Stimulated activated naive CD8-positive, alpha-beta T cell treated with anti-CD3 and anti-CD28 coated beads, Interleukin-15, amount 100 ng/mL, for 72 hours (primary cell): ENCODE measurements at regions not wholly inside any gene's neighbourhood (a gene's known extent, or its start where the extent isn't known, plus 50 kb on each side); places are given as distances from the start of the nearest gene placed in this dataset.

Experiments used
- ATAC-seq: fragments of 150-1000 bp; cut with Tn5 transposase; 2 replicates; pipeline ENCODE4 v1.10.0; 2021; ENCODE audit warnings: mild to moderate bottlenecking, moderate library complexity
- DNase-seq, 2 donors: peaks; one replicate each; pipeline ENCODE4 v3.0.0; 2021 to 2022
- H3K27ac Mint-ChIP-seq, 2 donors: one replicate each; pipeline ENCODE4 v1.8.0; 2022; ENCODE audit warnings: mild to moderate bottlenecking in 2 of 2, mixed read lengths in 2 of 2, moderate library complexity in 2 of 2
- H3K27me3 Mint-ChIP-seq: one replicate; pipeline ENCODE4 v1.8.0; 2022; ENCODE audit warnings: mixed read lengths
- H3K4me1 Mint-ChIP-seq: one replicate; pipeline ENCODE4 v1.8.0; 2022; ENCODE audit warnings: mild to moderate bottlenecking, mixed read lengths
- H3K4me3 Mint-ChIP-seq, 2 donors: one replicate each; pipeline ENCODE4 v1.8.0; 2022; ENCODE audit warnings: mild to moderate bottlenecking in 2 of 2, mixed read lengths in 2 of 2, moderate library complexity in 1 of 2
- H3K9me3 Mint-ChIP-seq, 2 donors: one replicate each; pipeline ENCODE4 v1.8.0; 2022; ENCODE audit warnings: mixed read lengths in 2 of 2

DNA sequence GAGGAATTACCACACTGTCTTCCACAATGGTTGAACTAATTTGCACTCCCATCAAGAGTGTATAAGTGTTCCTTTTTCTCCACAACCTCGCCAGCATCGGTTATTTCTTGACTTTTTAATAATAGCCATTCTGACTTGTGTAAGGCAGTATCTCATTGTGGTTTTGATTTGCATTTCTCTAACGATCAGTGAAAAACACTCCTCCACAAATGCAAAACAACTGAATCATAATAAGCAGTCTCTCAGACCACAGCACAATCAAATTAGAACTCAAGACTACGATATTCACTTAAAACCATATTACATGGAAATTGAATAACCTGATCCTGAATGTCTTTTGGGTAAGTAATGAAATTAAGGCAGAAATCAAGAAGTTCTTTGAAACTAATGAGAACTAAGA lies 371.7 kb downstream of the CXXC4 start:
- Mint-ChIP-seq H3K9me3 (peaks cover 7 to 8% of the 10 kb centered on the region in 2 donors), H3K4me1 (no peaks in the 10 kb centered on the region), H3K4me3 (no peak overlapping the region), H3K27ac (no peak overlapping the region), H3K27me3 (no peaks in the 10 kb centered on the region)
- DNase-seq, result no peak
- no peak for ATAC-seq

DNA sequence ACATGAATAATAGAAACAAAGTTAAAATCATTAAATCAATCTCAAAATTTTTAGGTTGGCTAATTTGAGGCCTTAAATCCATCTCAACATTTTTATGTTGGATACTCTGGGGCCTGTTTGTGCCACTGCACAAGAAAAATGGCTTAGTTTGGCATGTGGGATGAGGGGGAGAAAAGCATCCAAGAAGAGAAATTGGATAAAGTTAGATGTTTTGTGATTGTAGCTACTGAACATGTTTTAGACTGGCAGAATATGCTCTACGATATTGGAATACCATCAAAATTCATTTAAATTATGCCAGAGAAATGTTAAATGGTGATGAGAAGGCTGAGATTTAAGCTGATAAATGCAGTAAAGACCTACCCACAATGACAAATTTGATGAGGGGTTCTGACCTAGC lies 376.9 kb downstream of the CXXC4 start:
- Mint-ChIP-seq H3K4me3 (no peak overlapping the region), H3K27me3 (no peaks in the 10 kb centered on the region), H3K9me3 (peaks cover 18 to 28% of the 10 kb centered on the region in 2 donors), H3K27ac (no peak overlapping the region), H3K4me1 (no peaks in the 10 kb centered on the region)
- DNase-seq, result no peak
- no peak for ATAC-seq

DNA sequence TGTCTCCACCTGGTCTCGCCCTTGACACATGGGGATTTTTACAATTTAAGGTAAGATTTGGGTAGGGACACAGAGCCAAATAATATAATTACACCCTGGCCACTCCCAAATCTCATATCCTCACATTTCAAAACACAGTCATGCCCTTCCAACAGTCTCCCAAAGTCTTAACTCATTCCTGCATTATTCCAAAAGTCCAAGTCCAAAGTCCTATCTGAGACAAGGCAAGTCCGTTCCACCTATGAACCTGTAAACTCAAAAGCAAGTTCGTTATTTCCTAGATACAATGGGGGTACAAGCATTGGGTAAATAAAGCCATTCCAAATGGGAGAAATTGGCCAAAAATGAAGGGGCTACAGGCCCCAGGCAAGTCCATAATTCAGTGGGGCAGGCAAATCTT lies 380.8 kb downstream of the CXXC4 start:
- Mint-ChIP-seq H3K27ac (no peak overlapping the region), H3K27me3 (no peaks in the 10 kb centered on the region), H3K9me3 (peaks cover 18 to 28% of the 10 kb centered on the region in 2 donors), H3K4me1 (no peaks in the 10 kb centered on the region), H3K4me3 (no peak overlapping the region)
- ATAC-seq (no peak), DNase-seq (no peak)

DNA sequence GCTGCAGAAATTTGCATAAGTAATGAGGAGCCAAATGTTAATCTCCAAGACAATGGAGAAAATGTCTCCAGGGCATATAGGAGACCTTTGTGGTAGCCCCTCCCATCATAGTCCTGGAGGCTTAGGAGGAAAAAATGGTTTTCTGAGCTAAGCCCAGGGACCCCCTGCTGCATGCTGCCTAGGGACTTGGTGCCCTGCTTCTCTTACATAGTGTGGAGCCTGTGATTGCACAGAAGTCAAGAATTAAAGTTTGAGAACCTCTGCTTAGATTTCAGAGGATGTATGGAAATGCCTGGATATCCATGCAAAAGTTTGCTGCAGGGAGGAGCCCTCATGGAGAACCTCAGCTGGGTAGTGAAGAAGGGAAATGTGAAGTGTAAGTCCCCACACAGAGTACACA lies 379.4 kb upstream of the TACR3 start:
- DNase-seq (no peak), ATAC-seq (no peak)
- Mint-ChIP-seq H3K9me3 (peaks cover 28 to 33% of the 10 kb centered on the region in 2 donors), H3K27ac (no peak overlapping the region), H3K4me1 (no peaks in the 10 kb centered on the region), H3K4me3 (no peak overlapping the region), H3K27me3 (no peaks in the 10 kb centered on the region)

DNA sequence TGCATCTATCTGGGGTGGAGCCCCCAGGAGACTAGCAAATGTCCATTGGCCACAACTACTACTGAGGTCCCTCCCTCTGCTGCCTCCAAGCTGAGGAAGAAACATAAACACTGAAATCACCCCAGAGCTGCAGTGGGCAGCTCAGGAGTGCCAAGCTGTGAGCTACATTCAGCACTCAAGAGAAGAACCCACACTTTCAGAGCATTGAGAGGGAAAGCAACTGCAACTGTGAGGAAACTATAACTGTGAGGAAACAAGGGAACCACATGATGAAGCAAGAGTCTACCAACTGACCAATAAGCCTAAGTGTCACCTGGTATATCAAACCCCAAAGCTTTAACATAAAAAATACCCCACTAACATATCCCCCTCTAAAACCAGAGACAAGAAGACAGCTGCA lies 373.5 kb upstream of the TACR3 start:
- Mint-ChIP-seq H3K9me3 (peaks cover 15 to 16% of the 10 kb centered on the region in 2 donors), H3K4me3 (no peak overlapping the region), H3K27me3 (no peaks in the 10 kb centered on the region), H3K4me1 (no peaks in the 10 kb centered on the region), H3K27ac (no peak overlapping the region)
- ATAC-seq (no peak), DNase-seq (no peak)

DNA sequence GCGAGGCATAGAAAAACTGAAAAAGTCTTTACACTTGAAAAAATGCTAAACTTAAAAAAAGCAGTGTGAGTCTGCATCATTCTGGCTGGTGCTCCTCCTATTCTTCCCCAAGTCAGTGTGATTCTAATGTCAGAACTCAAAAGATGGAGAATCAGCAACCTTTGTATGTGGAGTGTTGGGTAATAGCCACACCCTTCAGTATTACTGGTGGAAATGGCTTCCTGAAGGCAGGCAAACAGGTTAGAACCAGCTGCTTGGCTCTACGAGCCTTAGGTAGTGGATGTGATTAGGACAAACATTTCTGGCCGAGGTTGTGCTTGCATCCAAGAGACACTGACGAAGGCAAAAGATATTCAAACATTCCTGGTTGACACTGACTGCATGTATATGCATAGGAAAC lies 353.4 kb upstream of the TACR3 start:
- H3K4me3 Mint-ChIP-seq, result no peak overlapping the region
- no peaks in the 10 kb centered on the region for H3K27me3 Mint-ChIP-seq
- ATAC-seq (no peak), DNase-seq (no peak)
- no peak overlapping the region for H3K27ac Mint-ChIP-seq
- H3K9me3 Mint-ChIP-seq, result no peaks in the 10 kb centered on the region
- no peaks in the 10 kb centered on the region for H3K4me1 Mint-ChIP-seq

DNA sequence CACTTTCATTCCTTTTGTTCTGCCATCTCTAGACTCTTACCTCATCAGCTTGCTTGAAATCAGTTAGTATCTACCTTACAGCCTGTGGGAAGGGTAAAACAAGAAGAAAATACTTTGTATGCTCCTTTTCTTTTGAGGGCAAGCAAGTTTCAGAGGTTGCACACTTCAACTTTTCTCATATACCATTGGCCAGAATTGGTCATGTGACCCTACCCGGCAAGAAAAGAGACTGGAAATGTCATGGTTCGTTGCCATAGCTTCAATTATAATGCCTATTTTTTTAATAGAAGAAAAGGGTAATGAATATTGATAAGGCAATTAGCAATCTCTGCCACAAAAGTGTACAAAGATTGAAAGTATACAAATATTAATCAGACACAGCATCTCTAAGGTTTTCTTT lies 346.7 kb upstream of the TACR3 start:
- ATAC-seq (no peak), DNase-seq (no peak)
- H3K27me3 Mint-ChIP-seq, result no peaks in the 10 kb centered on the region
- H3K9me3 Mint-ChIP-seq, result no peaks in the 10 kb centered on the region
- no peaks in the 10 kb centered on the region for H3K4me1 Mint-ChIP-seq
- no peak overlapping the region for H3K4me3 Mint-ChIP-seq
- H3K27ac Mint-ChIP-seq, result no peak overlapping the region

DNA sequence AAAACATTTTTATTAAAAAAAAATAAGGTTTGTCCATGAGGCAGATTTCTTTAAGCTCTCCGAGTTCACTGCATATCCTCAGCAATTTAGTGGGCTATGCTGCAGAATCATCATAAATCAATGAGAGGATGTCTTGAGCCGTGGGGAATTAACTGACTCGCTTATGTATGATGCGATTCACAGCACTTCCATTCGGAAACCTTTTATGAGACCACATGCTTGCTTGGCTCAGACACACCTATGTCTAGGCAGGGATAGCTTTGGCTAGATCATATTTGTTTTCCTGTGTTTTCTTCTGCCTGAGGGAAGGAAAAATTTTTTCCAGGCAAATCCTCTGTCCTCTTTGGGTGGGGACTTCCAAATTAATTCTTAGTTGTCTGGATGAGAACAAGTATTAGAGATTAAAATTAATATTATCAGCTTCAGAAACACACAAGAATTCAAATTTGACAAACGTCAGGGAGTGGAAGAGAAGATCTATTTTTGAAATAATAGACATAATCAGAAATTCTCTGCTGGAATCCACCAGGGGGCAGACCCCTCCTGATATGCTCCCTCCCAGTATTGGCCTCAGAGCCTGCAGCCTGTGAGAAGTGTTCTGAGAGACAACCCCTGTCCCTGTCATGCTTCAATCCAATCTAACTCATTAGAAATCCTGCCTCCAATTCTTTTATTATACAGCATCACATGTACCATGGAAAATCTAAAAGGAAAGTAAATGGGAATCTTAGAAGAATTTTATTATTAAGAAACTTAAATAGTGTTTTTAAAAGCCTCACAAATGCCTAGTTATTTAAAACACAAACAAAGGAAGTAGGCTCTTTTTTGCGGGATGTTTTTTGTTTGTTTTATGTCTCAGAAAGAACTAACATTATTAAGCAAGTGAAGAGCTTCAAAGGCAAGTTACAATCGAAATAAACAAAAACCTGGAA lies 345.1 kb upstream of the TACR3 start:
- no peak overlapping the region for H3K4me3 Mint-ChIP-seq
- ATAC-seq (no peak), DNase-seq (peak in 1 of 2 donors; percentile 8)
- H3K4me1 Mint-ChIP-seq, result no peaks in the 10 kb centered on the region
- H3K27ac Mint-ChIP-seq, result no peak overlapping the region
- H3K27me3 Mint-ChIP-seq, result no peaks in the 10 kb centered on the region
- no peaks in the 10 kb centered on the region for H3K9me3 Mint-ChIP-seq

DNA sequence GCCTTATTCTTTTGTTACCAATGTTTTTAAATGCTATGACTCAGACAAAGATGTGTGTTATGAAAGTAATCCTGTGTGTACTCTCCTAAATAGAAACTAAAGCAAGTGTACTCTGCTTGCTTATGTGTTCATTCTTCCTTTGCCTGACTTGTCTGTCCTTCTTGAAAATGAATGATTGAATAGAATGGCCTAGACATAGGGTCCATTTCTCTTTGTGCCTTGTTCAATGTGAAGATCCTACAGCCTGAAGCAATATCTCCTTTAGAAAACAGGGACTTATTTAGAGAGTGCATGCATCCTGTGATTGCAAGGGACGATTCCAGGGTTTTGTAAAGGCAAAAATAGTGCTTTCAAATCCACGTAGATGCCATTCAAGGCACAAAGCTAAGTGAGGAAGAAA lies 343.6 kb upstream of the TACR3 start:
- H3K9me3 Mint-ChIP-seq, result no peaks in the 10 kb centered on the region

DNA sequence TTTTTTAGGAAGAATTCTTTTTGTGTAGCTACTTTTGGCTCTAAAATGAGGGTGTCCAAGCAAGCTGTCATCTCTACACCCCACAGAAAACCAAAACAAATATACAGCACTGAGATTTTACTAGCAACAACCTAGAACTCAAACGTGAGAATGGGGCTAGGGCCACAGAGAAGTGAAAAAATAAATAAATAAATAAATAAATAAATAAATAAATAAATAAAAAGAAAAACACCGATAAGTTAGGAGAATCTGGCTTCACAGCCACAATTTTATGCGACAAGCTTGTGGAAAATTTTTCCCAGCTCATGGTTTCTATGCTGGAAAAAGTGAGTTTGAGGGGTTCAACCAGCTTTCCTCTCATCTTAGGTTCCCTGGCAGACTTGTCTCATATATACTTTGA lies 324.6 kb upstream of the TACR3 start:
- no peak for DNase-seq
- H3K9me3 Mint-ChIP-seq, result peaks cover 0 to 4% of the 10 kb centered on the region in 2 donors
- H3K27ac Mint-ChIP-seq, result no peak overlapping the region
- no peaks in the 10 kb centered on the region for H3K4me1 Mint-ChIP-seq
- H3K4me3 Mint-ChIP-seq, result no peak overlapping the region
- H3K27me3 Mint-ChIP-seq, result no peaks in the 10 kb centered on the region
- no peak for ATAC-seq

More for the DNA sequence above, 343.6 kb upstream of the TACR3 start:
- ATAC-seq, result no peak
- no peaks in the 10 kb centered on the region for H3K4me1 Mint-ChIP-seq
- no peaks in the 10 kb centered on the region for H3K27me3 Mint-ChIP-seq
- no peak overlapping the region for H3K27ac Mint-ChIP-seq
- DNase-seq, result no peak
- H3K4me3 Mint-ChIP-seq, result no peak overlapping the region

DNA sequence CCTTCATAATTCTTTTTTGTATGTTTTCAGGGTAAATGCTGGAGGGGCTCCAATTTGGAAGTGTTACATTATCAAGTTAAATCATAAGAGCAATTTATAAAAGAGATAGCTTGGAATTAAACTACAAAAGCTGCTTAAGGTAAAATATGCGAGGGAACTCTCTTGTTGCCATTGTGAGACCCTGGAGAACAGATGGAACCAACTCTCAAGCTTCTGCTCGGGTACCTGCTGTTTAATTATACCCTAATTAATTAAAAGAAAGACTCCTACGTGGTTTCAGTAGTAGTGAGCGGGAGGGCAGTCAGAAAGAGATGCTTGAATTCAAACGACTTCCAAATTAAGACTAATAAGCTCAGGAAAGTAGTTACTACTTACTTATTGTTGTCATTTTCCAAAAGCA lies 313.1 kb upstream of the TACR3 start:
- H3K27ac Mint-ChIP-seq, result no peak overlapping the region
- H3K27me3 Mint-ChIP-seq, result no peaks in the 10 kb centered on the region
- no peak for ATAC-seq
- DNase-seq, result no peak
- no peak overlapping the region for H3K4me3 Mint-ChIP-seq
- no peaks in the 10 kb centered on the region for H3K9me3 Mint-ChIP-seq
- no peaks in the 10 kb centered on the region for H3K4me1 Mint-ChIP-seq

DNA sequence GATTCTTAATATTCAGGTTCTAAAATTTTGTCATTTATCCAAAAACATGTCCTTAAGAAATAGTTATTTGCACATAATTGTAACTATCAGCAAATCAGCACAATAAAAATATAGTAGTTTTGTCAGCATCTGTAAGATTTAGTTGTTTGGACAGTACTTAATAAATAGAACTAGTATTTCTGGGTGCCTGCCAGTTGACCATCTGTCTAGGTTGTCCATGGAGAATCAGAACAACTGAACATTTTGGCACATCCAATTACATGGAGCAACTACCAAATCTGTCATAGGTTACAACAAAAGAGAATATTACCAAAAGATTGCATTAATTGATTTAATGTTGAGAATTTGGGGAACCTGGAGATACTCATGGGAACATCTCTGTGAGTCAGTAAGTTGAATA lies 305.5 kb upstream of the TACR3 start:
- DNase-seq (no peak), ATAC-seq (no peak)
- Mint-ChIP-seq H3K27ac (no peak overlapping the region), H3K27me3 (no peaks in the 10 kb centered on the region), H3K4me3 (no peak overlapping the region), H3K9me3 (no peaks in the 10 kb centered on the region), H3K4me1 (no peaks in the 10 kb centered on the region)

DNA sequence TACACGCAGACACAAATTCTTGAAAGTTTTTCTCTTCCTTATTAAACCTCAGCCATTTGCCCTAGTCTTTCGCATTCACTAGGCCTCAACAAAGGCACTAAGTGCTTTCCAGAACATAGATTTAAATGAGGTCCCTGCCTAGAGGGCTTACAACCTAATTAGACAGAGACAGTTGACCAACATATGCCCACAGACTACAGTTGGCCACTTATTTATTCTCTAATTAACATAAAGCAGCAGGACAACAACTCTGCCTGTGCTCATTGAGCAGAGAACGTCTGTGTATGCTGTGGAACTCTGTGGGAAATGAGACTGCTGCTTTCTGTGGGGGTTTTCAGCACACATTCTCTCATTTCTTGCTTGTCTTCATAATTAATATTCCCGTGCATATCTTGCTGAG lies 303.0 kb upstream of the TACR3 start:
- Mint-ChIP-seq H3K9me3 (no peaks in the 10 kb centered on the region), H3K27me3 (no peaks in the 10 kb centered on the region), H3K4me3 (no peak overlapping the region), H3K27ac (no peak overlapping the region), H3K4me1 (no peaks in the 10 kb centered on the region)
- no peak for ATAC-seq
- no peak for DNase-seq

DNA sequence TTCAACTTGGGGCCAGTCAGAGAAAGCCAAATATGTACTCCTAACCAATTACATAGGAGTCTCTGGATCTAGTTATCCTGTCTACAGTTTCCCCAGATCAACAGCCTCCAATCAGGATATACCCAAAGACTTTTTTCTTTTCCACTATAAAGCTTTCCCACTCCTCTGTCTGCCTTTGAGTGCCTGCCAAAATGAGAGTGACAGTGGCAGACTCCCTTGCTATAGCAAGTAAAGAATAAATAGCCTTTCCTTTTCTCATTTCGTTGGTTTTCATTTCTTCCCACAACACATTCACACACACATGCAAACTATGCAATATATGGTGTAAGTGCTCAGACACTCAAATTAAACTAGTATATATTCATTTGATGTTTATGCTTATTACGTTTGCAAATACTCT lies 302.4 kb upstream of the TACR3 start:
- Mint-ChIP-seq H3K4me1 (no peaks in the 10 kb centered on the region), H3K4me3 (no peak overlapping the region), H3K27me3 (no peaks in the 10 kb centered on the region), H3K9me3 (no peaks in the 10 kb centered on the region), H3K27ac (no peak overlapping the region)
- ATAC-seq (no peak), DNase-seq (no peak)

DNA sequence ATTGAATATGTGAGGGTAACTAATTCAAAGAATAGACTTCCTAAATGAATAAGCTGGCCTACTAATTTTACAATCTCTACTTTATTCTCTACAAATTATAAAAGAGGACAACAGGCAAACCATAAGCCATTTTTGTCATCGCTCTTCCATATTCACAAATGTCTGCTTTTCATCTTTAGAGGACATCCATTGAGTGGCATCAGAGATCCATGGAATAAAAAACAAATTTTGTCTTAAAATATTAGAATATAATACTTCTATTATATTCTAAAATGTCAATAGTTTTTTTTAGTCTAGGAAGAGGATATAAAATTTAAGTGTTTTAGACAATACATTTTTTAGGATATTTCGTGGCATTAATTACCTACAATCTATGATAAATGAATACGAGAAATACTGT lies 300.9 kb upstream of the TACR3 start:
- Mint-ChIP-seq H3K9me3 (no peaks in the 10 kb centered on the region), H3K4me3 (no peak overlapping the region), H3K4me1 (no peaks in the 10 kb centered on the region), H3K27me3 (no peaks in the 10 kb centered on the region), H3K27ac (no peak overlapping the region)
- DNase-seq (no peak), ATAC-seq (no peak)

DNA sequence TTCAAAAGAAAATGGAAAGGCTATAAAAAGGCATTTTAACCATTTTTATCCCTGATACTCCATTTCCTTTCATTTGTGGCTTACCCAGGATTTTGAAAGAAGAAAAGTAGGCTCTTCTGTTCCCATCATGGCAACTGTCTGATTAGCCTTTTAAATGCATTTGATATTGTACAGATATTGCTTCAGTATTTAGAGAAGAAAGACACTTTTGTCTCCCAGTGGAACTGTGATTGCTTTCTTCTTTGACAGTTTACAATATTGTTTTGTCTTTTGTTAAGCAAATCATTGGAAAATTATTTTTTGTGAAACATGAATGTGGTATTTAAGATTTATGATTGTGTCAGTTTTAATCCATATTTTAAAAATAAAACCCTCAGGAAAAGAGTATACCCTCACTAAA lies 297.4 kb upstream of the TACR3 start:
- no peaks in the 10 kb centered on the region for H3K9me3 Mint-ChIP-seq
- no peak for DNase-seq
- no peak overlapping the region for H3K4me3 Mint-ChIP-seq
- no peaks in the 10 kb centered on the region for H3K27me3 Mint-ChIP-seq
- H3K4me1 Mint-ChIP-seq, result no peaks in the 10 kb centered on the region
- no peak for ATAC-seq
- H3K27ac Mint-ChIP-seq, result no peak overlapping the region

DNA sequence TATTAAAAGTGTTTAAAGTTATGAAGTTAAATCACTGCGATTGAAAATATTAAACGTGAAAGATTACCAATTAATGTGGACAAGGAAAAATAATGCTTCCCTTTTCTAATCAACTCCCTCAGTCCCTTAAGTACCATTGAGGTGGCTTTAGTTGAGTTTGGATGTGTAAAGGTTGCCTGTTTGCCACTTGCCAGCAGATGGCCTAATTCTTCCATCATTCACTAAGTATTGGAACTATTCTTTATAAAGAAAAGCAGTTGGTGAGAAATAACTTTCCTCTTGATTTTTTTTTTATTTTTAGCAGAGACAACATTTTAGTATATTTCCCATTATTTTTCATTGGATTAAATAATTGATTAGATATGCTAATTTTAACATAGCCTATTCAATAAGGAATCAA lies 295.9 kb upstream of the TACR3 start:
- no peaks in the 10 kb centered on the region for H3K4me1 Mint-ChIP-seq
- no peak for ATAC-seq

More for the DNA sequence above, 295.9 kb upstream of the TACR3 start:
- H3K27me3 Mint-ChIP-seq, result no peaks in the 10 kb centered on the region
- DNase-seq, result no peak
- H3K4me3 Mint-ChIP-seq, result no peak overlapping the region
- no peaks in the 10 kb centered on the region for H3K9me3 Mint-ChIP-seq
- no peak overlapping the region for H3K27ac Mint-ChIP-seq
